ENCODE measurements at regions not wholly inside any gene's neighbourhood (a gene's known extent, or its start where the extent isn't known, plus 50 kb on each side); places are given as distances from the start of the nearest gene placed in this dataset.

DNA sequence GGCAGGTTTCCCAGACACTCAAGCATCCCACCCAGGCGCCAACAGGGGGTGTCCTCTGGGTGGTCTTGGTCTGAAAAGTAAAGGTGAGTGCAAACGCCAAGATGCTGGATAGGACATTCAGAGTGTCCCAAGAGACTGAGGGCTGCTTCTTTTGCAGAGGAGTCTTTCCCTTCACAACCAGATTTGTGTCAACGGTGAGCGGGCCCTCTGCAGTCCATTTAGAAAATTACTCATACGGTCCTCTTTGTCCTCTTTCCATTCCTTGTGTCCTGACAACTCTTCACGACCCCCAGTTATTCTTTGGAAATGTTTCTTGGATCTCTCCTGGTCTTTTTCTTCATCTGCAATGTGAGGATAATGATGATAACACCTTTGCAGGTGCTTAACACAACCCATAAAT lies 257.8 kb downstream of the CDC5L start:
- TF ChIP-seq, protein P1, sequence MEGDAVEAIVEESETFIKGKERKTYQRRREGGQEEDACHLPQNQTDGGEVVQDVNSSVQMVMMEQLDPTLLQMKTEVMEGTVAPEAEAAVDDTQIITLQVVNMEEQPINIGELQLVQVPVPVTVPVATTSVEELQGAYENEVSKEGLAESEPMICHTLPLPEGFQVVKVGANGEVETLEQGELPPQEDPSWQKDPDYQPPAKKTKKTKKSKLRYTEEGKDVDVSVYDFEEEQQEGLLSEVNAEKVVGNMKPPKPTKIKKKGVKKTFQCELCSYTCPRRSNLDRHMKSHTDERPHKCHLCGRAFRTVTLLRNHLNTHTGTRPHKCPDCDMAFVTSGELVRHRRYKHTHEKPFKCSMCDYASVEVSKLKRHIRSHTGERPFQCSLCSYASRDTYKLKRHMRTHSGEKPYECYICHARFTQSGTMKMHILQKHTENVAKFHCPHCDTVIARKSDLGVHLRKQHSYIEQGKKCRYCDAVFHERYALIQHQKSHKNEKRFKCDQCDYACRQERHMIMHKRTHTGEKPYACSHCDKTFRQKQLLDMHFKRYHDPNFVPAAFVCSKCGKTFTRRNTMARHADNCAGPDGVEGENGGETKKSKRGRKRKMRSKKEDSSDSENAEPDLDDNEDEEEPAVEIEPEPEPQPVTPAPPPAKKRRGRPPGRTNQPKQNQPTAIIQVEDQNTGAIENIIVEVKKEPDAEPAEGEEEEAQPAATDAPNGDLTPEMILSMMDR (IDR thresholded peaks at IDR 0.05) = no peak
- TF ChIP-seq, protein P2, sequence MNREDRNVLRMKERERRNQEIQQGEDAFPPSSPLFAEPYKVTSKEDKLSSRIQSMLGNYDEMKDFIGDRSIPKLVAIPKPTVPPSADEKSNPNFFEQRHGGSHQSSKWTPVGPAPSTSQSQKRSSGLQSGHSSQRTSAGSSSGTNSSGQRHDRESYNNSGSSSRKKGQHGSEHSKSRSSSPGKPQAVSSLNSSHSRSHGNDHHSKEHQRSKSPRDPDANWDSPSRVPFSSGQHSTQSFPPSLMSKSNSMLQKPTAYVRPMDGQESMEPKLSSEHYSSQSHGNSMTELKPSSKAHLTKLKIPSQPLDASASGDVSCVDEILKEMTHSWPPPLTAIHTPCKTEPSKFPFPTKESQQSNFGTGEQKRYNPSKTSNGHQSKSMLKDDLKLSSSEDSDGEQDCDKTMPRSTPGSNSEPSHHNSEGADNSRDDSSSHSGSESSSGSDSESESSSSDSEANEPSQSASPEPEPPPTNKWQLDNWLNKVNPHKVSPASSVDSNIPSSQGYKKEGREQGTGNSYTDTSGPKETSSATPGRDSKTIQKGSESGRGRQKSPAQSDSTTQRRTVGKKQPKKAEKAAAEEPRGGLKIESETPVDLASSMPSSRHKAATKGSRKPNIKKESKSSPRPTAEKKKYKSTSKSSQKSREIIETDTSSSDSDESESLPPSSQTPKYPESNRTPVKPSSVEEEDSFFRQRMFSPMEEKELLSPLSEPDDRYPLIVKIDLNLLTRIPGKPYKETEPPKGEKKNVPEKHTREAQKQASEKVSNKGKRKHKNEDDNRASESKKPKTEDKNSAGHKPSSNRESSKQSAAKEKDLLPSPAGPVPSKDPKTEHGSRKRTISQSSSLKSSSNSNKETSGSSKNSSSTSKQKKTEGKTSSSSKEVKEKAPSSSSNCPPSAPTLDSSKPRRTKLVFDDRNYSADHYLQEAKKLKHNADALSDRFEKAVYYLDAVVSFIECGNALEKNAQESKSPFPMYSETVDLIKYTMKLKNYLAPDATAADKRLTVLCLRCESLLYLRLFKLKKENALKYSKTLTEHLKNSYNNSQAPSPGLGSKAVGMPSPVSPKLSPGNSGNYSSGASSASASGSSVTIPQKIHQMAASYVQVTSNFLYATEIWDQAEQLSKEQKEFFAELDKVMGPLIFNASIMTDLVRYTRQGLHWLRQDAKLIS (CRISPR knock-in tag; IDR thresholded peaks at IDR 0.05; ENCODE audit: borderline replicate concordance) = no peak
- TF ChIP-seq SP1 (CRISPR knock-in tag; conservative IDR thresholded peaks at IDR 0.05) (no peak), FOXP1 (CRISPR knock-in tag; IDR thresholded peaks at IDR 0.05; ENCODE audit: borderline replicate concordance) (no peak), SMAD3 (CRISPR knock-in tag; IDR thresholded peaks at IDR 0.05; ENCODE audit: borderline replicate concordance) (no peak), TCF7 (CRISPR knock-in tag; IDR thresholded peaks at IDR 0.05; ENCODE audit: low read depth) (no peak)
- TF ChIP-seq, protein P3, sequence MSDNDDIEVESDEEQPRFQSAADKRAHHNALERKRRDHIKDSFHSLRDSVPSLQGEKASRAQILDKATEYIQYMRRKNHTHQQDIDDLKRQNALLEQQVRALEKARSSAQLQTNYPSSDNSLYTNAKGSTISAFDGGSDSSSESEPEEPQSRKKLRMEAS (CRISPR knock-in tag; IDR thresholded peaks at IDR 0.05) = no peak
